ENCODE measurements at regions not wholly inside any gene's neighbourhood (a gene's known extent, or its start where the extent isn't known, plus 50 kb on each side); places are given as distances from the start of the nearest gene placed in this dataset.

DNA sequence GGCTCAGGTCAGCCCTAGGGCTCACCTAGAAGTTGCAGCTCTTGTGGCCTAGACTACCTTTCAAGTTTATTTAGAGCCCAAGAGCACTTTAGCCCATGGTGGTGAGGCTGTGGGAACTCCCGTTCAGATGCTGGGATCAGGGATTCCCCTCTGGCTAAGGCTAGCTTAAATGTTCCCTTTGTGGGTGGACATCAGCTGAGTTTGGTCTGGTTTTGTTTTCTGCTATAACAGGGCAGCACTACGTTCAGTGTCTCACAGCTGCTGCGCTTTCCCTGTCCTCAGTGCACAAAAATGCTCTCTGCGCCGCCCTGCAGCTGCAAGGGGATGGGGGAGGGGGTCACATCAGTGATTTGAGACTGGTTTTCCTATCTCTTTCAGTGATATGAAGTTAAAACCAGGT is 170.5 kb upstream of the KCNJ3 start:
- DNase-seq (ENCODE audit: low read depth in 1 of 2, low spot score in 1 of 2): no peak

DNA sequence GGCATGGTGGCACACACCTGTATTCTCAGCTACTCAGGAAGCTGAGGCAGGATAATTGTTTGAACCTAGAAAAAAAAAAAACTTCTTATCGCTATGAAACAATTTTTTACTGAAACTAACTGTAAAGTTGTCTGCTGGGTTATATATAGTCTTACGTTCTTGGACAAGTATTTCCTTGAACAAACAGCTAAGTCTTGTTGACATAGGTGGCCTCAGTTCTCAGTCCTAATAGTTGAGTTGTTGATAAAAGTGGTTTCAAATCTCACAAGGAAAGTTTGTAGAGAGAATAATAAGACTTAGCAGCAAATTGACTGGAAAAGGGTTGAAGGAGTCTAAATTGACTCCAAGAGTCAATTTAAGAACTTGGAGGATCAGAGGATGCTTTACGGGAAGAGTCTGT is 166.5 kb upstream of the KCNJ3 start:
- Histone ChIP-seq H3K27me3 (ENCODE audit: insufficient read depth, poor library complexity, severe bottlenecking) (no peaks in the 10 kb centered on the region), H3K4me3 (replicated peaks; ENCODE audit: insufficient read depth, low read length) (no peak overlapping the region), H3K27ac (replicated peaks) (no peak overlapping the region)
- no peak for DNase-seq (ENCODE audit: low read depth in 1 of 2, low spot score in 1 of 2)
- TF ChIP-seq GABPA (IDR thresholded peaks at IDR 0.05; ENCODE audit: low read depth): no peak
- no peak for TF ChIP-seq SPI1 (IDR thresholded peaks at IDR 0.05; ENCODE audit: borderline replicate concordance, low read depth)
- TF ChIP-seq, protein P1, sequence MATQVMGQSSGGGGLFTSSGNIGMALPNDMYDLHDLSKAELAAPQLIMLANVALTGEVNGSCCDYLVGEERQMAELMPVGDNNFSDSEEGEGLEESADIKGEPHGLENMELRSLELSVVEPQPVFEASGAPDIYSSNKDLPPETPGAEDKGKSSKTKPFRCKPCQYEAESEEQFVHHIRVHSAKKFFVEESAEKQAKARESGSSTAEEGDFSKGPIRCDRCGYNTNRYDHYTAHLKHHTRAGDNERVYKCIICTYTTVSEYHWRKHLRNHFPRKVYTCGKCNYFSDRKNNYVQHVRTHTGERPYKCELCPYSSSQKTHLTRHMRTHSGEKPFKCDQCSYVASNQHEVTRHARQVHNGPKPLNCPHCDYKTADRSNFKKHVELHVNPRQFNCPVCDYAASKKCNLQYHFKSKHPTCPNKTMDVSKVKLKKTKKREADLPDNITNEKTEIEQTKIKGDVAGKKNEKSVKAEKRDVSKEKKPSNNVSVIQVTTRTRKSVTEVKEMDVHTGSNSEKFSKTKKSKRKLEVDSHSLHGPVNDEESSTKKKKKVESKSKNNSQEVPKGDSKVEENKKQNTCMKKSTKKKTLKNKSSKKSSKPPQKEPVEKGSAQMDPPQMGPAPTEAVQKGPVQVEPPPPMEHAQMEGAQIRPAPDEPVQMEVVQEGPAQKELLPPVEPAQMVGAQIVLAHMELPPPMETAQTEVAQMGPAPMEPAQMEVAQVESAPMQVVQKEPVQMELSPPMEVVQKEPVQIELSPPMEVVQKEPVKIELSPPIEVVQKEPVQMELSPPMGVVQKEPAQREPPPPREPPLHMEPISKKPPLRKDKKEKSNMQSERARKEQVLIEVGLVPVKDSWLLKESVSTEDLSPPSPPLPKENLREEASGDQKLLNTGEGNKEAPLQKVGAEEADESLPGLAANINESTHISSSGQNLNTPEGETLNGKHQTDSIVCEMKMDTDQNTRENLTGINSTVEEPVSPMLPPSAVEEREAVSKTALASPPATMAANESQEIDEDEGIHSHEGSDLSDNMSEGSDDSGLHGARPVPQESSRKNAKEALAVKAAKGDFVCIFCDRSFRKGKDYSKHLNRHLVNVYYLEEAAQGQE (IDR thresholded peaks at IDR 0.05; ENCODE audit: insufficient replicate concordance, low read depth): no peak
- no peak for TF ChIP-seq POLR2AphosphoS5 (IDR thresholded peaks at IDR 0.05; ENCODE audit: low read depth)
- TF ChIP-seq, protein P2, sequence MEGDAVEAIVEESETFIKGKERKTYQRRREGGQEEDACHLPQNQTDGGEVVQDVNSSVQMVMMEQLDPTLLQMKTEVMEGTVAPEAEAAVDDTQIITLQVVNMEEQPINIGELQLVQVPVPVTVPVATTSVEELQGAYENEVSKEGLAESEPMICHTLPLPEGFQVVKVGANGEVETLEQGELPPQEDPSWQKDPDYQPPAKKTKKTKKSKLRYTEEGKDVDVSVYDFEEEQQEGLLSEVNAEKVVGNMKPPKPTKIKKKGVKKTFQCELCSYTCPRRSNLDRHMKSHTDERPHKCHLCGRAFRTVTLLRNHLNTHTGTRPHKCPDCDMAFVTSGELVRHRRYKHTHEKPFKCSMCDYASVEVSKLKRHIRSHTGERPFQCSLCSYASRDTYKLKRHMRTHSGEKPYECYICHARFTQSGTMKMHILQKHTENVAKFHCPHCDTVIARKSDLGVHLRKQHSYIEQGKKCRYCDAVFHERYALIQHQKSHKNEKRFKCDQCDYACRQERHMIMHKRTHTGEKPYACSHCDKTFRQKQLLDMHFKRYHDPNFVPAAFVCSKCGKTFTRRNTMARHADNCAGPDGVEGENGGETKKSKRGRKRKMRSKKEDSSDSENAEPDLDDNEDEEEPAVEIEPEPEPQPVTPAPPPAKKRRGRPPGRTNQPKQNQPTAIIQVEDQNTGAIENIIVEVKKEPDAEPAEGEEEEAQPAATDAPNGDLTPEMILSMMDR (IDR thresholded peaks at IDR 0.05; ENCODE audit: insufficient read depth, low read length): no peak

More for the DNA sequence above, 170.5 kb upstream of the KCNJ3 start:
- Histone ChIP-seq H3K27ac (replicated peaks) (no peak overlapping the region), H3K27me3 (ENCODE audit: insufficient read depth, poor library complexity, severe bottlenecking) (no peaks in the 10 kb centered on the region), H3K4me3 (replicated peaks; ENCODE audit: insufficient read depth, low read length) (no peak overlapping the region)
- TF ChIP-seq GABPA (IDR thresholded peaks at IDR 0.05; ENCODE audit: low read depth) (no peak), POLR2AphosphoS5 (IDR thresholded peaks at IDR 0.05; ENCODE audit: low read depth) (no peak), SPI1 (IDR thresholded peaks at IDR 0.05; ENCODE audit: borderline replicate concordance, low read depth) (no peak)
- TF ChIP-seq, protein P1 (IDR thresholded peaks at IDR 0.05; ENCODE audit: insufficient replicate concordance, low read depth): no peak
- TF ChIP-seq, protein P2 (IDR thresholded peaks at IDR 0.05; ENCODE audit: insufficient read depth, low read length): no peak

DNA sequence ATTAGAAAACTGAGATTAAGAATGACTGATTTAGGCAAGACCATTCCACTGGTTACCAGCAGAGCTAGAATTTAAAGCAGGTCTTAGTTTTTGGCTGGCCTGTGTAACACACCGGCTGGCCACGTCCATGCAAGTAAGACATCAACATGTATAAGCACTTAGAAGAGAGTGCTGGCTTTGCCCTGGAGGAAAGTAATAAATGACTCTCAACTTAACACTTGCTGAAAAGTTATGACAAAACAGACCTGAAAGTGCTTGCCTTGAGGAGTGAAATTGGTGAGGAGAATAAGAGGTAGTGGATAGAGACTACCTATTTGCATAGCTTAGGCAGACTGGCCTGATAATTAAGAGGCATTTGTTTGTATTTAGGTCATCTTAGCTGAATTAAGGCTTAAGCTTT is 165.7 kb upstream of the KCNJ3 start:
- TF ChIP-seq SPI1 (IDR thresholded peaks at IDR 0.05; ENCODE audit: borderline replicate concordance, low read depth) (no peak), GABPA (IDR thresholded peaks at IDR 0.05; ENCODE audit: low read depth) (no peak), POLR2AphosphoS5 (IDR thresholded peaks at IDR 0.05; ENCODE audit: low read depth) (no peak)
- TF ChIP-seq, protein P1 (IDR thresholded peaks at IDR 0.05; ENCODE audit: insufficient replicate concordance, low read depth): no peak
- TF ChIP-seq, protein P2 (IDR thresholded peaks at IDR 0.05; ENCODE audit: insufficient read depth, low read length): no peak
- DNase-seq (ENCODE audit: low read depth in 1 of 2, low spot score in 1 of 2): no peak
- Histone ChIP-seq H3K27ac (replicated peaks) (no peak overlapping the region), H3K4me3 (replicated peaks; ENCODE audit: insufficient read depth, low read length) (no peak overlapping the region), H3K27me3 (ENCODE audit: insufficient read depth, poor library complexity, severe bottlenecking) (no peaks in the 10 kb centered on the region)
